CD4-positive, alpha-beta T cell treated with Interferon gamma for 1 hour (primary cell): ENCODE measurements at regions not wholly inside any gene's neighbourhood (a gene's known extent, or its start where the extent isn't known, plus 50 kb on each side); places are given as distances from the start of the nearest gene placed in this dataset.

Experiments used
- DNase-seq: peaks from one replicate; pipeline ENCODE4 v3.0.0-alpha.2; 2020

GRCh38 chr11:129265125-129265788, 73.1 kb upstream of the ARHGAP32 start:
- no peak for DNase-seq

GRCh38 chr11:129264114-129264513, 72.0 kb upstream of the ARHGAP32 start:
- no peak for DNase-seq

GRCh38 chr11:129260750-129261149, 68.6 kb upstream of the ARHGAP32 start:
- DNase-seq = no peak

GRCh38 chr11:129259931-129260348, 67.8 kb upstream of the ARHGAP32 start:
- no peak for DNase-seq

- DNase-seq = no peak
Measured at GRCh38 chr11:129258205-129258604, 66.1 kb upstream of the ARHGAP32 start.

- no peak for DNase-seq
Measured at GRCh38 chr11:129257512-129257911, 65.4 kb upstream of the ARHGAP32 start.

GRCh38 chr11:129252621-129253020, 60.5 kb upstream of the ARHGAP32 start:
- DNase-seq = no peak

- DNase-seq = no peak
Measured at GRCh38 chr11:129251067-129251466, 58.9 kb upstream of the ARHGAP32 start.

- no peak for DNase-seq
Measured at GRCh38 chr11:129249923-129250322, 57.8 kb upstream of the ARHGAP32 start.

GRCh38 chr11:129249351-129249750, 57.2 kb upstream of the ARHGAP32 start:
- DNase-seq = no peak

GRCh38 chr11:129248618-129249017, 56.5 kb upstream of the ARHGAP32 start:
- no peak for DNase-seq

GRCh38 chr11:129247135-129247534, 55.0 kb upstream of the ARHGAP32 start:
- no peak for DNase-seq

- DNase-seq = no peak
Measured at GRCh38 chr11:129242855-129243254, 50.7 kb upstream of the ARHGAP32 start.
